ENCODE measurements at regions not wholly inside any gene's neighbourhood (a gene's known extent, or its start where the extent isn't known, plus 50 kb on each side); places are given as distances from the start of the nearest gene placed in this dataset.

- Histone ChIP-seq H3K4me1 (ENCODE audit: insufficient read depth) (no peaks in the 10 kb centered on the region), H3K9me3 (ENCODE audit: low read depth) (no peaks in the 10 kb centered on the region), H3K27ac (no peak overlapping the region), H3K36me3 (replicated peaks; ENCODE audit: insufficient read depth, low read depth) (no peaks in the 10 kb centered on the region), H3K4me3 (no peak overlapping the region), H3K9me2 (replicated peaks; ENCODE audit: insufficient read depth) (no peaks in the 10 kb centered on the region), H3K79me2 (no peaks in the 10 kb centered on the region), H3K4me2 (no peak overlapping the region), H4K20me1 (ENCODE audit: insufficient read depth, poor library complexity, severe bottlenecking) (no peaks in the 10 kb centered on the region), H3K27me3 (no peaks in the 10 kb centered on the region), H2AFZ (no peak overlapping the region)
- no peak for DNase-seq (ENCODE audit: low spot score)
- TF ChIP-seq EZH2 (IDR thresholded peaks at IDR 0.05; ENCODE audit: borderline replicate concordance) (no peak), EZH2phosphoT487 (IDR thresholded peaks at IDR 0.05; ENCODE audit: low read depth, severe bottlenecking, unreplicated experiment) (no peak), CTCF (IDR thresholded peaks at IDR 0.05; ENCODE audit: poor library complexity) (no peak)
- WGBS (ENCODE audit: low lambda C conversion rate, missing lambda C conversion rate): 92% methylated on average over 3 of the region's 3 CpGs
These were observed 164.8 kb upstream of the ADRA1B start for GRCh38 chr5:159751459-159751858.

DNA sequence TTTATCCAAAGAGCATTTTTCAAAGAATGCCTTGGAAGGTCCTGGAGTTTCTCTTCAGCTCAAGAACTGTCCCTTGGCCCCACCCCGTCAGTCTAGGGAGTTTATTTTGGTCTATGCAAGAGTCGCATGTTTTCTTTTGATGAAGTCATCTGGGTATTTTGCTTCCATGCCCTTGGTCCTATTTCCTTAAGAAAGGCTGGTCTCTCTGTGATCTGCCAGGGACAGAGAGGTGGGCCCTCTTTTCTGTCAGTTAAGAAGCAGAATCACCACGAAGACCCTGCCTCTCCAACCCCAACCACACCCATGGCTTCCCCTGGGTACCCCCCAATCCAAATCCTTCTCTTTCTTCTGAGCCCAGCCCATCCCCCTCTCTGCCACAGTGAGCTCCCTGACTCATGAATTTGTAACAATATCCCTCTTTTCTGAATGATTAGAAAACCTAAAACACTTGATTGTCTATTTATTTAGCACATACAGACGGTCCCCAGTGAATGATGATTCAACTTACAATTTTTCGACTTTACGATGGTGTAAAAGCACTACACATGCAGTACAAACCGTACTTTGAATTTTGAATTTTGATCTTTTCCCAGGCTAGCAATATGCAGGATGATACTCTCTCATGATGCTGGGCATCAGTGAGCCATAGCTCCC, 163.5 kb upstream of the ADRA1B start:
- H3K36me3 ChIP-seq (replicated peaks; ENCODE audit: insufficient read depth, low read depth): no peaks in the 10 kb centered on the region
- H3K4me3 ChIP-seq: no peak overlapping the region
- H3K9me3 ChIP-seq (ENCODE audit: low read depth): no peaks in the 10 kb centered on the region
- H3K27ac ChIP-seq: no peak overlapping the region
- H3K79me2 ChIP-seq: no peaks in the 10 kb centered on the region
- H3K9me2 ChIP-seq (replicated peaks; ENCODE audit: insufficient read depth): no peaks in the 10 kb centered on the region
- H3K4me1 ChIP-seq (ENCODE audit: insufficient read depth): no peaks in the 10 kb centered on the region
- H3K27me3 ChIP-seq: no peaks in the 10 kb centered on the region
- WGBS (ENCODE audit: low lambda C conversion rate, missing lambda C conversion rate): 78% methylated on average over 7 of the region's 7 CpGs
- TF ChIP-seq EZH2 (IDR thresholded peaks at IDR 0.05; ENCODE audit: borderline replicate concordance) (no peak), CTCF (IDR thresholded peaks at IDR 0.05; ENCODE audit: poor library complexity) (no peak), EZH2phosphoT487 (IDR thresholded peaks at IDR 0.05; ENCODE audit: low read depth, severe bottlenecking, unreplicated experiment) (no peak)
- no peak overlapping the region for H3K4me2 ChIP-seq
- no peaks in the 10 kb centered on the region for H4K20me1 ChIP-seq (ENCODE audit: insufficient read depth, poor library complexity, severe bottlenecking)
- no peak overlapping the region for H2AFZ ChIP-seq
- DNase-seq (ENCODE audit: low spot score): no peak

GRCh38 chr5:159758189-159758588, 158.1 kb upstream of the ADRA1B start:
- Histone ChIP-seq H3K27ac (no peak overlapping the region), H3K9me2 (replicated peaks; ENCODE audit: insufficient read depth) (no peaks in the 10 kb centered on the region), H2AFZ (no peak overlapping the region), H3K36me3 (replicated peaks; ENCODE audit: insufficient read depth, low read depth) (no peaks in the 10 kb centered on the region), H3K9me3 (ENCODE audit: low read depth) (no peaks in the 10 kb centered on the region), H3K4me1 (ENCODE audit: insufficient read depth) (no peaks in the 10 kb centered on the region), H3K79me2 (no peaks in the 10 kb centered on the region), H3K4me2 (no peak overlapping the region), H4K20me1 (ENCODE audit: insufficient read depth, poor library complexity, severe bottlenecking) (no peaks in the 10 kb centered on the region), H3K27me3 (no peaks in the 10 kb centered on the region), H3K4me3 (no peak overlapping the region)
- WGBS (ENCODE audit: low lambda C conversion rate, missing lambda C conversion rate): 90% methylated on average over 4 of the region's 4 CpGs
- TF ChIP-seq CTCF (IDR thresholded peaks at IDR 0.05; ENCODE audit: poor library complexity) (no peak), EZH2phosphoT487 (IDR thresholded peaks at IDR 0.05; ENCODE audit: low read depth, severe bottlenecking, unreplicated experiment) (no peak), EZH2 (IDR thresholded peaks at IDR 0.05; ENCODE audit: borderline replicate concordance) (no peak)
- DNase-seq (ENCODE audit: low spot score): no peak

All from hepatocyte (in vitro differentiated cells).